Astrocyte (in vitro differentiated cells and primary cell): ENCODE measurements at regions not wholly inside any gene's neighbourhood (a gene's known extent, or its start where the extent isn't known, plus 50 kb on each side); places are given as distances from the start of the nearest gene placed in this dataset.

Experiments
- DNase-seq: peaks from one replicate; pipeline ENCODE4 v3.0.0-alpha.2; 2010; ENCODE audit warnings: low read depth
- FAIRE-seq: peaks from 2 replicates; lab custom pipeline; 2011; peaks lifted over from hg19 to GRCh38; lab: Jason Lieb, UNC
- H2AFZ ChIP-seq: 2 replicates; pipeline ENCODE4 v1.6.0; 2012; ENCODE audit warnings: low read depth, low read length, inconsistent platforms
- H3K27ac ChIP-seq: 2 replicates; pipeline ENCODE4 v1.5.1; 2011; ENCODE audit warnings: low read depth, low read length, inconsistent platforms
- H3K27me3 ChIP-seq: 2 replicates; pipeline ENCODE4 v1.6.0; 2011; ENCODE audit warnings: low read length, inconsistent platforms; ENCODE audit not compliant: insufficient read depth
- H3K36me3 ChIP-seq: 2 replicates; pipeline ENCODE4 v1.5.1; 2011; ENCODE audit warnings: low read length, inconsistent platforms; ENCODE audit not compliant: insufficient read depth
- H3K4me1 ChIP-seq: 2 replicates; pipeline ENCODE4 v1.5.1; 2011; ENCODE audit warnings: low read length, inconsistent platforms; ENCODE audit not compliant: insufficient read depth
- H3K4me2 ChIP-seq: 2 replicates; pipeline ENCODE4 v1.6.0; 2012; ENCODE audit warnings: low read length, inconsistent platforms
- H3K4me3 ChIP-seq: 2 replicates; pipeline ENCODE4 v1.5.1; 2011; ENCODE audit warnings: low read depth, mild to moderate bottlenecking, low read length, inconsistent platforms; ENCODE audit not compliant: insufficient read depth
- H3K79me2 ChIP-seq: 2 replicates; pipeline ENCODE4 v1.6.0; 2012; ENCODE audit warnings: mild to moderate bottlenecking, low read length, inconsistent platforms; ENCODE audit not compliant: insufficient read depth
- H3K9ac ChIP-seq: 2 replicates; pipeline ENCODE4 v1.6.0; 2012; ENCODE audit warnings: mild to moderate bottlenecking, low read length, inconsistent platforms
- H3K9me3 ChIP-seq: 2 replicates; pipeline ENCODE4 v1.5.1; 2012; ENCODE audit warnings: low read depth, mild to moderate bottlenecking, low read length, inconsistent platforms; ENCODE audit not compliant: insufficient read depth
- H4K20me1 ChIP-seq: 2 replicates; pipeline ENCODE4 v1.6.0; 2012; ENCODE audit warnings: low read length, inconsistent platforms; ENCODE audit not compliant: insufficient read depth
- H3K27ac Mint-ChIP-seq: one replicate; pipeline ENCODE4 v1.8.0; 2021; ENCODE audit warnings: mild to moderate bottlenecking, mixed read lengths; ENCODE audit not compliant: unreplicated experiment
- H3K27me3 Mint-ChIP-seq: one replicate; pipeline ENCODE4 v1.8.0; 2021; ENCODE audit warnings: low read depth, mixed read lengths; ENCODE audit not compliant: unreplicated experiment
- H3K36me3 Mint-ChIP-seq: one replicate; pipeline ENCODE4 v1.8.0; 2021; ENCODE audit warnings: low read depth, mixed read lengths; ENCODE audit not compliant: unreplicated experiment
- H3K4me1 Mint-ChIP-seq: one replicate; pipeline ENCODE4 v1.8.0; 2021; ENCODE audit warnings: low read depth, mixed read lengths; ENCODE audit not compliant: unreplicated experiment
- H3K4me3 Mint-ChIP-seq: one replicate; pipeline ENCODE4 v1.8.0; 2021; ENCODE audit warnings: mild to moderate bottlenecking, moderate library complexity, mixed read lengths; ENCODE audit not compliant: unreplicated experiment
- H3K9me3 Mint-ChIP-seq: one replicate; pipeline ENCODE4 v1.8.0; 2021; ENCODE audit warnings: mild to moderate bottlenecking, mixed read lengths; ENCODE audit not compliant: unreplicated experiment
- EZH2 ChIP-seq: IDR thresholded peaks from 2 replicates; pipeline ENCODE4 v1.6.1; 2012; ENCODE audit warnings: mild to moderate bottlenecking, low read length, inconsistent platforms; ENCODE audit not compliant: insufficient read depth
- TF ChIP-seq, protein P1 (sequence below): IDR thresholded peaks from 2 replicates; pipeline ENCODE4 v1.5.1; 2011; ENCODE audit warnings: low read depth, mild to moderate bottlenecking, inconsistent platforms, low read length, moderate library complexity; ENCODE audit not compliant: insufficient read depth

DNA sequence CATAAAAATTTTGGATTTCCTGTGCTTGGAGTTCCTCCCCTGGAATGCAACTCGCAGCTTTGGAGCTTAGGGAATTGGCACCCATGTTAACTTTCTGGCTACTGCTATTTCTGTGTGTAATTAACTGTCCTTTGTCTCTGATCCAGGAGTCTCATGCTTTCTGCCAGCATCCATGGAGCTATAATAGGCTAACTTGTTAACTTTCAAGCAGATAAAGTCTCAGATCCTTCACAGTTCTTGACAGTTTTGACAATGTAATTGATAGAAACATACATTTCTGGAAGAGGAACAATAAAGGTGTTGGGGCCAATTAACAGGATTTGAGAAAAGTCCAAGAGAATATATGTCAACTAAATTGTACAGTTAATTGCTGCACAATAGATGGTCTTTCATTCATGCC is 290.2 kb upstream of the PRDM9 start:
- Histone ChIP-seq H4K20me1 (no peaks in the 10 kb centered on the region), H3K36me3 (no peaks in the 10 kb centered on the region), H3K9ac (no peak overlapping the region), H3K4me2 (no peak overlapping the region), H3K9me3 (no peaks in the 10 kb centered on the region), H3K27ac (no peak overlapping the region), H3K27me3 (no peaks in the 10 kb centered on the region), H3K79me2 (no peaks in the 10 kb centered on the region), H3K4me1 (no peaks in the 10 kb centered on the region), H2AFZ (no peak overlapping the region), H3K4me3 (no peak overlapping the region)
- TF ChIP-seq, protein P1, sequence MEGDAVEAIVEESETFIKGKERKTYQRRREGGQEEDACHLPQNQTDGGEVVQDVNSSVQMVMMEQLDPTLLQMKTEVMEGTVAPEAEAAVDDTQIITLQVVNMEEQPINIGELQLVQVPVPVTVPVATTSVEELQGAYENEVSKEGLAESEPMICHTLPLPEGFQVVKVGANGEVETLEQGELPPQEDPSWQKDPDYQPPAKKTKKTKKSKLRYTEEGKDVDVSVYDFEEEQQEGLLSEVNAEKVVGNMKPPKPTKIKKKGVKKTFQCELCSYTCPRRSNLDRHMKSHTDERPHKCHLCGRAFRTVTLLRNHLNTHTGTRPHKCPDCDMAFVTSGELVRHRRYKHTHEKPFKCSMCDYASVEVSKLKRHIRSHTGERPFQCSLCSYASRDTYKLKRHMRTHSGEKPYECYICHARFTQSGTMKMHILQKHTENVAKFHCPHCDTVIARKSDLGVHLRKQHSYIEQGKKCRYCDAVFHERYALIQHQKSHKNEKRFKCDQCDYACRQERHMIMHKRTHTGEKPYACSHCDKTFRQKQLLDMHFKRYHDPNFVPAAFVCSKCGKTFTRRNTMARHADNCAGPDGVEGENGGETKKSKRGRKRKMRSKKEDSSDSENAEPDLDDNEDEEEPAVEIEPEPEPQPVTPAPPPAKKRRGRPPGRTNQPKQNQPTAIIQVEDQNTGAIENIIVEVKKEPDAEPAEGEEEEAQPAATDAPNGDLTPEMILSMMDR = no peak
- TF ChIP-seq EZH2 = no peak
- no peaks in the 10 kb centered on the region for H3K4me1 Mint-ChIP-seq
- H3K9me3 Mint-ChIP-seq = peaks cover 2% of the 10 kb centered on the region
- no peaks in the 10 kb centered on the region for H3K36me3 Mint-ChIP-seq
- FAIRE-seq = no peak
- no peak for DNase-seq
- no peak overlapping the region for H3K4me3 Mint-ChIP-seq
- no peaks in the 10 kb centered on the region for H3K27me3 Mint-ChIP-seq
- H3K27ac Mint-ChIP-seq = no peak overlapping the region

DNA sequence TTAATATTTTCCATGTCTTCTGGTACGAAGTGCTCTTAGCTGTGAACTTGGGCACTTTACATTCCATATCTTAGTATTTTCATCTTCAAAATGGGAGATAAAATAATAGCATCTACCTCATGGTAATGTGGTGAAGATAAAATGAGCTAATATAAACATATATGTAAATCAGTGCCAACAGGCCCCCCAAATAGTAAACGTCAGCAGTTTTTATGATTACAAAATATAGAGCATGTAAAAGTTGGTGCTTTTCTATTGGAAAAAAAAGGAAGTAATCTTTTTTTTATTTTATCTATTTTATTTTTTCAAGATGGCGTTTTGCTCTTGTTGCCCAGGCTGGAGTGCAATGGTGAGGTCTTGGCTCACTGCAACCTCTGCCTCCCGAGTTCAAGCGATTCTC is 291.1 kb upstream of the PRDM9 start:
- Mint-ChIP-seq H3K4me1 (no peaks in the 10 kb centered on the region), H3K9me3 (peaks cover 2% of the 10 kb centered on the region), H3K36me3 (no peaks in the 10 kb centered on the region), H3K27ac (no peak overlapping the region), H3K4me3 (no peak overlapping the region), H3K27me3 (no peaks in the 10 kb centered on the region)
- H3K36me3 ChIP-seq = no peaks in the 10 kb centered on the region
- no peaks in the 10 kb centered on the region for H3K4me1 ChIP-seq
- no peaks in the 10 kb centered on the region for H3K27me3 ChIP-seq
- H3K79me2 ChIP-seq = no peaks in the 10 kb centered on the region
- no peak overlapping the region for H3K4me2 ChIP-seq
- H4K20me1 ChIP-seq = no peaks in the 10 kb centered on the region
- FAIRE-seq = no peak
- no peak overlapping the region for H3K27ac ChIP-seq
- DNase-seq = no peak
- no peak overlapping the region for H2AFZ ChIP-seq
- H3K4me3 ChIP-seq = no peak overlapping the region
- H3K9me3 ChIP-seq = no peaks in the 10 kb centered on the region
- TF ChIP-seq, protein P1 = no peak
- TF ChIP-seq EZH2 = no peak
- H3K9ac ChIP-seq = no peak overlapping the region

DNA sequence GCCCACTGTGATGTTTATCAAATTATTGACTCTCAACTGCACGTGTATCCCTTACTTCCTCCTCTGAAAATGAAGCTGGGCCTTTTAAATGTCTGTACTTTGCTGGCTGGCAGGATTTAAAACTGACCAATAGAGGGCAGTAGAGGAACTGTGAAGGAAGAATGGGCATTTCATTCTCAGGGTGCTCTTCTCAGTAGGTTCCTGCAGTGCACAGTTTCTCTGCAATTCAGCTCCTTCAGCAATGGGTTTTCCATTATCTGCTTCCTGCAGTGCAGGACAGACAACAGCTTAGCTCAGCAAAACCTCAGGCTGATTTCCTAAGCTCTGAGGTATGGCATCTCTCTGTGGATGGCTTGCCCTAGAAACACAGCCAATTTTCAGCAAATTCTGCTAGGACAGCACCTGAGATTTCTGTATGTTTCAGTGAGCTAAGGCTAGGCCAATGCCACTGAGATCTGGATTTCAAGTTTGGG is 298.4 kb upstream of the PRDM9 start:
- H3K79me2 ChIP-seq = no peaks in the 10 kb centered on the region
- H3K27ac ChIP-seq = no peak overlapping the region
- H2AFZ ChIP-seq = no peak overlapping the region
- Mint-ChIP-seq H3K9me3 (no peaks in the 10 kb centered on the region), H3K27me3 (no peaks in the 10 kb centered on the region), H3K4me1 (no peaks in the 10 kb centered on the region), H3K4me3 (no peak overlapping the region), H3K36me3 (no peaks in the 10 kb centered on the region), H3K27ac (no peak overlapping the region)
- no peak overlapping the region for H3K4me3 ChIP-seq
- no peak overlapping the region for H3K4me2 ChIP-seq
- H3K36me3 ChIP-seq = no peaks in the 10 kb centered on the region
- DNase-seq = no peak
- no peak for FAIRE-seq
- no peaks in the 10 kb centered on the region for H3K4me1 ChIP-seq
- TF ChIP-seq, protein P1 = peak; percentile 72
- no peak for TF ChIP-seq EZH2
- no peaks in the 10 kb centered on the region for H3K9me3 ChIP-seq
- no peaks in the 10 kb centered on the region for H3K27me3 ChIP-seq
- H3K9ac ChIP-seq = no peak overlapping the region
- no peaks in the 10 kb centered on the region for H4K20me1 ChIP-seq
